SK-N-MC (cell line): ENCODE measurements at regions not wholly inside any gene's neighbourhood (a gene's known extent, or its start where the extent isn't known, plus 50 kb on each side); places are given as distances from the start of the nearest gene placed in this dataset.
"Not testable (repeated sequence)": the region's sequence is repeated elsewhere in the genome, so short reads cannot be mapped to it uniquely, and the experiment has no call there.

Experiments
- DNase-seq: peaks from one replicate; pipeline ENCODE4 v3.0.0-alpha.2; 2011; ENCODE audit warnings: low read depth, low spot score
- H3K27ac ChIP-seq: fragments of 200-600 bp; sonication (generic); 2 replicates; pipeline ENCODE4 v1.5.1; 2016; ENCODE audit warnings: mixed run types
- H3K36me3 ChIP-seq: fragments of 200-600 bp; sonication (generic); 2 replicates; pipeline ENCODE4 v1.6.1; 2017; ENCODE audit warnings: antibody characterized with exemption, low read length, mixed read lengths; ENCODE audit not compliant: insufficient read depth
- H3K4me3 ChIP-seq: fragments of 200-600 bp; sonication (generic); 2 replicates; pipeline ENCODE4 v1.5.1; 2016
- H3K9ac ChIP-seq: fragments of 200-600 bp; sonication (generic); 2 replicates; pipeline ENCODE4 v1.8.0; 2017; ENCODE audit warnings: mixed run types, mixed read lengths; ENCODE audit not compliant: insufficient read length
- H3K9me3 ChIP-seq: fragments of 200-600 bp; sonication (generic); 2 replicates; pipeline ENCODE4 v1.6.1; 2017; ENCODE audit warnings: low read depth, mild to moderate bottlenecking, antibody characterized with exemption, low read length, moderate library complexity, mixed read lengths
- EZH2 ChIP-seq: fragments of 200-600 bp; sonication (generic); IDR thresholded peaks from one replicate; pipeline ENCODE4 v1.6.1; 2017; ENCODE audit warnings: antibody characterized with exemption
- FOXP2 ChIP-seq: optimal IDR thresholded peaks from 2 replicates; pipeline ENCODE3; 2011; ENCODE audit warnings: mild to moderate bottlenecking, moderate library complexity; ENCODE audit not compliant: insufficient read depth; ENCODE audit errors: extremely low read length, control extremely low read depth
- POLR2AphosphoS5 ChIP-seq: IDR thresholded peaks from 2 replicates; pipeline ENCODE4 v1.6.1; 2012; ENCODE audit warnings: mild to moderate bottlenecking, low read depth, low read length, borderline replicate concordance

DNA sequence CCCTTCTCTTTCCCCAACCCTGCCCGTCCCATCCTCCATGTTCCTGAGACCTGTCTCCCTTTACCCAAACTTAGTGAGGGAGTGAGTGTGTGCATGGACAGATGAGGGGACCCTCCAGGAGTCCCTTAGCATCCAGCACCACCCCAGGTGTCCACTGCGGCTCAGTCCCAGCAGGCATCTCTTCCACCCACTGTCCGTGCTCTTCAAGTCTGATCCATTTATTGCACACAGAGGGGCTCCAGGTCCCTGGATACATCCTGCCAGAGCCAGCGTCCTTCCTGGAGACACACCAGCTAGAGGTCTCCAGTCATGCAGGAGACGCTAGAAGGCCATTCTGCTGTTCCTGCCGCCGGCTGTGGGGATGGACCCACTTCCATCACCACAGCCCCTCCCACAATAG is 239.2 kb downstream of the ADGRD1 start:
- DNase-seq: no peak
- H3K27ac ChIP-seq: no peak overlapping the region
- no peak overlapping the region for H3K9ac ChIP-seq

DNA sequence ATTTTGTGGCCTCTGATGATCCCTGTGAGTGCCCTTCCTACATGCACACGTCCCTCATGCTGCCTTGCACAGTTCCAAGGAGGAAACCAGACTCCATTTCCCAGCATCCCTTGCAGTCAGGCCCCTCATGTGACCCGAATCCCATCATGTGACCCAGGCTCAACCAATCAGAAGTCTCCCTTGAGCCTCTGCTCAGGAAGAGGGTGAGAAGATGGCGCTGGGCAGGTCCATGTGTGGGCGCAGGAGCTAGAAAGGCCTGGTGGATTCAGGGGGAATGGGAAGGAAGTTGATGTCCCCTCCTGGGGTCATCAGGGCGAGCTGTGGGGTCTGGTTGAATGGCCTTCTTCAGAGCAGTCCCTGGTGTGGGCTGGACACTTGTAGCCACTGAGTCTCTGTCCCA is 240.5 kb downstream of the ADGRD1 start:
- TF ChIP-seq POLR2AphosphoS5: no peak
- TF ChIP-seq EZH2: no peak
- no peak for TF ChIP-seq FOXP2
- no peak overlapping the region for H3K9ac ChIP-seq
- H3K4me3 ChIP-seq: no peak overlapping the region
- DNase-seq: no peak
- H3K27ac ChIP-seq: no peak overlapping the region
- no peaks in the 10 kb centered on the region for H3K36me3 ChIP-seq
- H3K9me3 ChIP-seq: no peaks in the 10 kb centered on the region

More for the DNA sequence above, 239.2 kb downstream of the ADGRD1 start:
- Histone ChIP-seq H3K36me3 (no peaks in the 10 kb centered on the region), H3K9me3 (no peaks in the 10 kb centered on the region), H3K4me3 (no peak overlapping the region)
- TF ChIP-seq EZH2: no peak
- TF ChIP-seq POLR2AphosphoS5: no peak
- TF ChIP-seq FOXP2: no peak

DNA sequence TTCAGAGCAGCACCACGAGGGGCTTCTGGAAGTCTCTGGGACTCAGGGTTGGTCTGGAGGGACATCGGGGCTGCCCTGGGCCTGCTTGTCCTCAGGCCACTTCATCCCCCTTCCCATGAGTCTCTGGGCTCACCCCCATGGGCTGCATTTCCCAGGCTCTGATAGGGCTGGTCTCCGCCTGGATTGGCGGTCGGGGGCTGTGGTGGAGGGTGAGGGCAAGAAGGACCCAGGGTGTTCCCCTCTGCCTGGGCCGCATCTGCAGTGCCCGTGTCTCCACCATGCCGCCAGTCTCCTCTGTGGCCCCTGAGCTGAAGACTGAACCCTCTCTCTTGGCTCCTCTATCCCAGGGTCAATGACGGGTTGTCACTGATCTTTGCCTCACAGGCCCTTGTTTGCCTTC is 242.1 kb downstream of the ADGRD1 start:
- no peaks in the 10 kb centered on the region for H3K9me3 ChIP-seq
- H3K27ac ChIP-seq: no peak overlapping the region
- no peak overlapping the region for H3K4me3 ChIP-seq
- H3K9ac ChIP-seq: no peak overlapping the region
- DNase-seq: no peak
- TF ChIP-seq FOXP2 (no peak), POLR2AphosphoS5 (no peak), EZH2 (no peak)
- H3K36me3 ChIP-seq: no peaks in the 10 kb centered on the region

DNA sequence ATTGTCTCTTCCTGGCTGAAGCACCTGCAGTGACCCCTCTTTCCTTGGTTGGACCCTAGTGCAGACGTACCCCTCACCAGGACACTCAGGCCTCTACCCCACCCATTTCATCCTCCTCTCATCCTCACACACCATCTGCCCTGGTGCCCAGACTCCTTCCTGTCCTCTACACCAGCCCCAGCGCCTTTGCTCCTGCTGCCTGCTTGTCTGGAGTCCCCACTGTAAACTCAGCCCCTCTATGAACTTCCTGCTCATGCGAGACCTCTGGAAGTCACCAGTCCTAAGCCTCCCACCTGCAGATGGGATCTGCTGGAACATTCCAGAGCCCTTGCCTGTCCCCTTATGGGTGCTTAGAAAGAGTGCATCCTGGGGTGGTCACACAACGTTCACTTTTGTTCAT is 242.5 kb downstream of the ADGRD1 start:
- no peak overlapping the region for H3K9ac ChIP-seq
- TF ChIP-seq FOXP2: no peak
- no peak for TF ChIP-seq EZH2
- no peak for TF ChIP-seq POLR2AphosphoS5
- no peaks in the 10 kb centered on the region for H3K9me3 ChIP-seq
- H3K36me3 ChIP-seq: no peaks in the 10 kb centered on the region
- H3K4me3 ChIP-seq: no peak overlapping the region
- H3K27ac ChIP-seq: no peak overlapping the region
- no peak for DNase-seq

DNA sequence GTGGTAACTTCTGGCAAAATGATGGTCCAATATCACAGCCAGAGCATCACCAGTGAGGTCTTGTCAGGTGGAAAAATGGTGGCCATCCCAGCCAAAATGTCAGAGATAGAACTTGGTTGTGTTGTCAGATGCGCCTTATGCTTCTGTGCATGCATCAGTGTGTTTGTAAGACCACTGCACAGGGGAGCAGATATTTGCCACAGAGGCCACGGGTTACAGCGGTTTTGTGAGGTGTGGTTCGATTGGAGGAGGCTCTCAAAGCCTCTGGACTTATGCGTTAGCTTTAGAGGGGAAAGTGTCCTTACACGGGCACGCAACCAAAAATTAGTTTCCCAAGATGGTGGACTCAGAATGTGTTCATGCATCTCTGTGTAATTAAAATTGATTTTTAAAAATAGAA is 243.8 kb downstream of the ADGRD1 start:
- no peak overlapping the region for H3K27ac ChIP-seq
- H3K9ac ChIP-seq: no peak overlapping the region
- DNase-seq: no peak
- no peak overlapping the region for H3K4me3 ChIP-seq
- no peaks in the 10 kb centered on the region for H3K36me3 ChIP-seq
- no peaks in the 10 kb centered on the region for H3K9me3 ChIP-seq
- TF ChIP-seq EZH2 (no peak), POLR2AphosphoS5 (no peak), FOXP2 (no peak)

DNA sequence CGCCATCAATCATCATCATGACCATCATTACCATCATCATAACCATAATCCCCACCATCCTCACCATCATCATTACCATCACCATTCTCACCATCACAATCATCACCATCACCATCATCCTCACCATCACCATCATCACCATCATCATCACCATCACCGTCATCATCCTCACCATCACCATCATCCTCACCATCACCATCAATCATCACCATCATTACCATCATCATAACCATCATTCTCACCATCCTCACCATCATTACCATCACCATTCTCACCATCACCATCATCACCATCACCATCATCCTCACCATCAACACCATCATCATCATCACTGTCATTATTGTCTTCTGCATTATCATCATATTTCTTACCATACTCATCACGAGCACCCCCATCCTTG is 245.5 kb downstream of the ADGRD1 start:
- H3K9ac ChIP-seq: no peak overlapping the region
- H3K27ac ChIP-seq: no peak overlapping the region
- DNase-seq: no peak
- no peak overlapping the region for H3K4me3 ChIP-seq
- no peaks in the 10 kb centered on the region for H3K36me3 ChIP-seq
- H3K9me3 ChIP-seq: no peaks in the 10 kb centered on the region
- TF ChIP-seq FOXP2 (no peak), EZH2 (no peak), POLR2AphosphoS5 (no peak)

DNA sequence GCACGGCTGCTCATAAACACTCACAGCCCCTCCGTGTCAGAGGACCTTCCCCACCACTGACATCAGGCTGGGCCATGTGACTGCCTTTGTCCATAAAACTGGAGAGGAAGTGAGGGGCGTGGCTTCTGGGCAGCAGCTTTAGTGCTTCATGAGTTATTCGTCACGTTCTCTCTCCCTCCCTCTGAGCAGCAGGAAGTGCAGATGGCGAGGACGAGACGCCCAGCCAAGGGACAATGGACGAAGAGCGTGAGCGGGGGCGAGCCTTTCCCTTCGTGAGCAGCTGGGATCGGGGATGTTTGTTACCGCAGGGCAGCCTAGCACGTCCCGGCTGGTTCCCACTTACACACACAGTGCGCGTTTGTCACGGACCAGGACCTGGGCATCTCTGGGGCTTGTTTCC is 248.2 kb downstream of the ADGRD1 start:
- not testable (repeated sequence) for H3K36me3 ChIP-seq, H3K9ac ChIP-seq, H3K9me3 ChIP-seq, H3K27ac ChIP-seq, H3K4me3 ChIP-seq, DNase-seq

DNA sequence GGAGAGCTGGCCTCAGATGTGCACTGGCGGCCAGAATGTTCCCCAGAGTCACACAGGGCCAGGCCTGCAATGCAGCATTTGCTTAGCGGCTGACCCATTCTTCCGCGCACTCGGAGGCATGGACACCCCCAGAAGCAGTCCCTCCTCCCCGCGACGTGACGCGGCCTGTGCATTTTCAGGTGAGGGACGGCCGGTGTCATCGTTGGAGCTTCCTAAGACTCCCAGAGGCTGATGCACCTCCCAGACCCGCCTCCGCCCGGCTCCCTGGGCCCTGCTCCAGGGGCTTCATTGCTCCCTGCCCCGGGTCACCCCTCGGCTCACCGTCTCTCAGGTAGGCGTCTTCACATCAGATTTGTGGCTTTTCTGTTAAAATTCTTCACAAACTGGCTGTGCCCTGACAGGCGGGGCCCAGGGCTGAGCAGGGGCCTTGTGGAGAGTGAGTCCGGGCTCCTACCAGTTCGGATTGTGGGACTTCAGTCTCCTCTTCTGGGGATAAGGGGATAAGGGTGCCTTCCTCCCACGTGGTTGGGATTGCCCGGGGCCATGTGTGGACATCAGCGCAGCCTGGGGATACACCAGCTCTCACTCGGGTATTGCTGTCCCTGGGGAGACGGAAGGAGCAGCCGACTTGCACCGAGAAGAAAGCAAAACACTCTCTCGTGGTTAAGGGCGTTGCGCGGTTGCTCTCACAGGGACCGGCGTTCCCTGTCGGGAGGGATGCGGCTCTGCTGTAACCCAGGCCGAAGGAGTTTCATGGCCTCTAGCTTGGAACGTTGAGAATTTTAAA is 249.1 kb downstream of the ADGRD1 start:
- TF ChIP-seq EZH2 (no peak), POLR2AphosphoS5 (no peak), FOXP2 (no peak)
- Histone ChIP-seq H3K9ac (no peak overlapping the region), H3K36me3 (no peaks in the 10 kb centered on the region), H3K4me3 (no peak overlapping the region), H3K27ac (no peak overlapping the region), H3K9me3 (no peaks in the 10 kb centered on the region)
- no peak for DNase-seq

DNA sequence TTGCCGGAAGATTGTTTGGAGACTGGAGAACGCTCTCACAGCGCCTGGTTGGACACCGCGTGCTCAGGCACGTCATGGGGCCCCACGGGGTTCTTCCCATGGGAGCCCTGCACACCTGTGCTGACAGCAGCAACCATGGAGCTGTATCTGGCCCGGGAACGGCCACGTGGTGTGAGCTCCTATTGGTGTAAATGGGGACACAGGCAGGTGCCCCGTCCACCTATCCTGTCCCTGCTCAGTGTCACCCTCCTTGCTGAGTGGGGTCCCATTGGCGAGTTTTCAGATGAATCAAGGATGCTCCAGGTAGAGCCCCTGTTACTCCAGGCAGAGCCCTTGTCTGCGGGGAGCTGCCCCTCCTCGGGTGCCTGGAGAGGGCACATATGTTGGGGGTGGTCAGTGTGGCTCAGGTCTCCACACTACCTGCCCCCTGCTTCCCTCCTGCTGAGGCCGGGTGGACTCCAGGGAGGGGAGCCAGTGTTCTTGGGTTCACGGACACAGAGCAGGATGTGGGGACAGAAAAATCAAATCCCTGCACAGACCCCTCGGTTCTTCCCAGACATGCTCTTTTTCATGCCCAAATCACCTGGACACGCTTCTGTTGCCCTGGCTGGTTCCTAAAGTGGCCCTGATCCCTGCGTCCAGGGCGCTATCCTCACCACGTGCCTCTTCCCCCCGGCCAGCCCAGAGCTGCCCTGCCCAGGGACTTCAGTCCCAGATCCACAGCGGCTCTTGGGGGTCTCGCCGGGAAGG is 250.1 kb downstream of the ADGRD1 start:
- Histone ChIP-seq H3K36me3 (no peaks in the 10 kb centered on the region), H3K9ac (no peak overlapping the region), H3K27ac (no peak overlapping the region), H3K9me3 (no peaks in the 10 kb centered on the region), H3K4me3 (no peak overlapping the region)
- TF ChIP-seq FOXP2: no peak
- no peak for TF ChIP-seq EZH2
- DNase-seq: no peak
